ENCODE measurements at regions not wholly inside any gene's neighbourhood (a gene's known extent, or its start where the extent isn't known, plus 50 kb on each side); places are given as distances from the start of the nearest gene placed in this dataset.

GRCh38 chr21:38556390-38556789 lies 58.1 kb upstream of the ERG start:
- DNase-seq (ENCODE audit: low read depth, low spot score), result no peak

GRCh38 chr21:38561205-38561604 lies 62.9 kb upstream of the ERG start:
- no peak for DNase-seq (ENCODE audit: low read depth, low spot score)

GRCh38 chr21:38561613-38562581 lies 63.6 kb upstream of the ERG start:
- no peak for DNase-seq (ENCODE audit: low read depth, low spot score)

- no peak for DNase-seq (ENCODE audit: low read depth, low spot score)
Measured at GRCh38 chr21:38567335-38567969, 69.2 kb upstream of the ERG start.

- no peak for DNase-seq (ENCODE audit: low read depth, low spot score)
Measured at GRCh38 chr21:38567970-38568360, 69.7 kb upstream of the ERG start.

- DNase-seq (ENCODE audit: low read depth, low spot score), result no peak
Measured at GRCh38 chr21:38569733-38570132, 71.5 kb upstream of the ERG start.

GRCh38 chr21:38570596-38570995 lies 72.3 kb upstream of the ERG start:
- no peak for DNase-seq (ENCODE audit: low read depth, low spot score)

GRCh38 chr21:38574895-38575575 lies 76.8 kb upstream of the ERG start:
- no peak for DNase-seq (ENCODE audit: low read depth, low spot score)

- DNase-seq (ENCODE audit: low read depth, low spot score), result no peak
Measured at GRCh38 chr21:38577887-38578286, 79.6 kb upstream of the ERG start.

- DNase-seq (ENCODE audit: low read depth, low spot score), result no peak
Measured at GRCh38 chr21:38590449-38591217, 92.4 kb upstream of the ERG start.

- no peak for DNase-seq (ENCODE audit: low read depth, low spot score)
Measured at GRCh38 chr21:38591218-38591537, 92.9 kb upstream of the ERG start.

- DNase-seq (ENCODE audit: low read depth, low spot score), result no peak
Measured at GRCh38 chr21:38596264-38597042, 98.2 kb upstream of the ERG start.

- DNase-seq (ENCODE audit: low read depth, low spot score), result no peak
Measured at GRCh38 chr21:38597421-38597820, 99.1 kb upstream of the ERG start.

GRCh38 chr21:38598413-38598812 lies 100.1 kb upstream of the ERG start:
- DNase-seq (ENCODE audit: low read depth, low spot score), result no peak

GRCh38 chr21:38599381-38599975 lies 101.2 kb upstream of the ERG start:
- no peak for DNase-seq (ENCODE audit: low read depth, low spot score)

GRCh38 chr21:38600106-38600505 lies 101.8 kb upstream of the ERG start:
- DNase-seq (ENCODE audit: low read depth, low spot score), result no peak

GRCh38 chr21:38605236-38605635 lies 107.0 kb upstream of the ERG start:
- no peak for DNase-seq (ENCODE audit: low read depth, low spot score)

GRCh38 chr21:38609580-38609979 lies 111.3 kb upstream of the ERG start:
- no peak for DNase-seq (ENCODE audit: low read depth, low spot score)

- DNase-seq (ENCODE audit: low read depth, low spot score), result no peak
Measured at GRCh38 chr21:38610623-38611251, 112.5 kb upstream of the ERG start.

- DNase-seq (ENCODE audit: low read depth, low spot score), result no peak
Measured at GRCh38 chr21:38611277-38611676, 113.0 kb upstream of the ERG start.

Data from activated naive CD8-positive, alpha-beta T cell treated with anti-CD3 and anti-CD28 coated beads, Interleukin-2, amount 50 U/mL, for 16 hours (primary cell).